ENCODE measurements at regions not wholly inside any gene's neighbourhood (a gene's known extent, or its start where the extent isn't known, plus 50 kb on each side); places are given as distances from the start of the nearest gene placed in this dataset.

DNA sequence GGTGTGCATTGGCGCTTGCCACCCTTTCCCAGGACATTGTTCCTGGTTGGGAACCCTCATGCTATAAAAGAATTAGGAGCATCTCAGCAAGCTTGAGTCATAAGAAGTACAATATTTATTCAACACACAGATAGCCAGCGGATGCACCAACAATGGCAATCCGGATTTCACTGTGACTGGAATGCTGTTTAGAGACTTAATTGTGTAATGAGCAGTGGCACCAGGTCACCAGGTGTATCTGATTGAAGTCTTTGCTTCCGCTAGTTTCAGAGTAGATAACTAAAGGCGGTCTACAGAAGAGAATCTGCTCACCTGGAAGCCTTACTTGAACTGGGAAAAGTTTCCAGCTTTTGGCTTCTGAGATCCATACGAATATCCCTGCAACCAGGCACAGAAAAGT is 772.3 kb upstream of the GHITM start:
- intact Hi-C loops (cut with DNase I) = no loop called here
- TF ChIP-seq POLR2AphosphoS5 (IDR thresholded peaks at IDR 0.05; ENCODE audit: insufficient read depth in 1 of 2, low read depth in 1 of 2) (no peak), POLR2A (IDR thresholded peaks at IDR 0.05) (no peak)
- TF ChIP-seq, protein P1, sequence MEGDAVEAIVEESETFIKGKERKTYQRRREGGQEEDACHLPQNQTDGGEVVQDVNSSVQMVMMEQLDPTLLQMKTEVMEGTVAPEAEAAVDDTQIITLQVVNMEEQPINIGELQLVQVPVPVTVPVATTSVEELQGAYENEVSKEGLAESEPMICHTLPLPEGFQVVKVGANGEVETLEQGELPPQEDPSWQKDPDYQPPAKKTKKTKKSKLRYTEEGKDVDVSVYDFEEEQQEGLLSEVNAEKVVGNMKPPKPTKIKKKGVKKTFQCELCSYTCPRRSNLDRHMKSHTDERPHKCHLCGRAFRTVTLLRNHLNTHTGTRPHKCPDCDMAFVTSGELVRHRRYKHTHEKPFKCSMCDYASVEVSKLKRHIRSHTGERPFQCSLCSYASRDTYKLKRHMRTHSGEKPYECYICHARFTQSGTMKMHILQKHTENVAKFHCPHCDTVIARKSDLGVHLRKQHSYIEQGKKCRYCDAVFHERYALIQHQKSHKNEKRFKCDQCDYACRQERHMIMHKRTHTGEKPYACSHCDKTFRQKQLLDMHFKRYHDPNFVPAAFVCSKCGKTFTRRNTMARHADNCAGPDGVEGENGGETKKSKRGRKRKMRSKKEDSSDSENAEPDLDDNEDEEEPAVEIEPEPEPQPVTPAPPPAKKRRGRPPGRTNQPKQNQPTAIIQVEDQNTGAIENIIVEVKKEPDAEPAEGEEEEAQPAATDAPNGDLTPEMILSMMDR (IDR thresholded peaks at IDR 0.05) = no peak
- no peak overlapping the region for H3K27ac ChIP-seq
- no peaks in the 10 kb centered on the region for H3K9me3 ChIP-seq
- DNase-seq (ENCODE audit: extremely low spot score in 2 of 2) = no peak
- no peaks in the 10 kb centered on the region for H3K27me3 ChIP-seq
- no peaks in the 10 kb centered on the region for H3K36me3 ChIP-seq
- H3K4me1 ChIP-seq = no peaks in the 10 kb centered on the region
- no peak overlapping the region for H3K4me3 ChIP-seq

DNA sequence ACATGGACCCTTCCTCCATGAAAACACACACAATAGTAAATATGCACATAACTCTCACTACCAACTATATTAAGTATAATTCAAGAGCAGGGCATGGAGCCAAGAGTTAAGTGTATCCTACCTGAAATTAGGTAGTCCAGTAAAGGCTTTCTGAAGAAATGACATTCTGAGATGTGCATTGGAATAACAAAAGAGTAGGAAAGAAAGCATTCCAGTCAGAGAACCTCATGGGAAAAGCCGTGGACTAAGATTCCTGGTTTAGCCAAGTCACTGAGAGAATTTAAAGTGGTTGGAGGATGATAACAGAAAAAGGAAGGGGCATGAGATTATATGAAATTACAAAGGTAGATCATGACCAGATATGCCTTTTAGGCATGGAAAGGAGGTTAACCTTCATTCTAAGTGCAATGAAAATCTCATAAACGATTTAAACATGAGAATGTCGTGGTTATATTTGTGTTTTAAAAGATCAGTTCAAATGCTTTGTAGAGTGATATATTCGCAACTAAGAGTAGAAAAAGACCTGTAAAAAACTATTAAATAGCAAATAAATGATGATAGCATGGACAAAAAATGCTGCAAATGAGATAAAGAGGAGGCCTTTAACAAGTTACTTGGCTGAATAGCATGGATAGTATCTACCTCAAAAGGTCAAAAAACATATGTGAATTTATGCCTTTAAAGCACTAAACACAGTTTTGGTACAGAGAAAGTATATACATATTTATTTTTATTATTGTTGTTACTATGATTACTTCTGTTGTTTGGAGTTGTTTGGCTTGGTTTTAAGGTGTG is 767.4 kb upstream of the GHITM start:
- Histone ChIP-seq H3K4me1 (no peaks in the 10 kb centered on the region), H3K27me3 (no peaks in the 10 kb centered on the region), H3K27ac (no peak overlapping the region), H3K36me3 (no peaks in the 10 kb centered on the region), H3K9me3 (no peaks in the 10 kb centered on the region), H3K4me3 (no peak overlapping the region)
- DNase-seq (ENCODE audit: extremely low spot score in 2 of 2) = no peak
- intact Hi-C loops (cut with DNase I) = no loop called here
- TF ChIP-seq POLR2AphosphoS5 (IDR thresholded peaks at IDR 0.05; ENCODE audit: insufficient read depth in 1 of 2, low read depth in 1 of 2) = no peak
- TF ChIP-seq, protein P1 (IDR thresholded peaks at IDR 0.05) = no peak
- TF ChIP-seq POLR2A (IDR thresholded peaks at IDR 0.05) = no peak

- TF ChIP-seq POLR2A (IDR thresholded peaks at IDR 0.05) (no peak), POLR2AphosphoS5 (IDR thresholded peaks at IDR 0.05; ENCODE audit: insufficient read depth in 1 of 2, low read depth in 1 of 2) (no peak)
- TF ChIP-seq, protein P1 (IDR thresholded peaks at IDR 0.05) = no peak
- no peaks in the 10 kb centered on the region for H3K36me3 ChIP-seq
- no peak for DNase-seq (ENCODE audit: extremely low spot score in 2 of 2)
- H3K27ac ChIP-seq = no peak overlapping the region
- H3K4me3 ChIP-seq = no peak overlapping the region
- no peaks in the 10 kb centered on the region for H3K27me3 ChIP-seq
- no peaks in the 10 kb centered on the region for H3K4me1 ChIP-seq
- intact Hi-C loops (cut with DNase I) = no loop called here
- H3K9me3 ChIP-seq = no peaks in the 10 kb centered on the region
These were observed 766.7 kb upstream of the GHITM start for GRCh38 chr10:83372646-83373045.

DNA sequence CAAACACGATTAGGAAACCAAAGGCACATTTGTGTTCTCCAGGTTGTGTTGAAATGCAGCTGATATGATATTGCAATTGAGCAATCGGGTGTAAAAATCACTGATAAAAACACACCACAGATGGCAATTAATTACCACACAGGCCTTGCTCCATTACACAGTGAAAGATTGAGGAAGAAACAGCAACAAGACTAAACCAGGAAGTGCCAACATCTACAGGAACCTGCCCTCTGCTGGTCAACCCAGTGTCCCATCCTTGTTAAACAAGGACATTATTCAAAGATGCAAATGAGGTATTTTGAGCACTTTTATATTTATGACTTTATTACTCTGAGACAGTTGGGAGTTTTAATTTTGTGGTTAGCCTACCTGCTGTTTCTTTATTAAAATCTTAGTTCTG is 765.6 kb upstream of the GHITM start:
- Histone ChIP-seq H3K9me3 (no peaks in the 10 kb centered on the region), H3K4me1 (no peaks in the 10 kb centered on the region), H3K27me3 (no peaks in the 10 kb centered on the region), H3K36me3 (no peaks in the 10 kb centered on the region), H3K4me3 (no peak overlapping the region), H3K27ac (no peak overlapping the region)
- DNase-seq (ENCODE audit: extremely low spot score in 2 of 2) = no peak
- intact Hi-C loops (cut with DNase I) = no loop called here
- TF ChIP-seq POLR2AphosphoS5 (IDR thresholded peaks at IDR 0.05; ENCODE audit: insufficient read depth in 1 of 2, low read depth in 1 of 2) (no peak), POLR2A (IDR thresholded peaks at IDR 0.05) (no peak)
- TF ChIP-seq, protein P1 (IDR thresholded peaks at IDR 0.05) = no peak

GRCh38 chr10:83374741-83375140 is 764.6 kb upstream of the GHITM start:
- Histone ChIP-seq H3K9me3 (no peaks in the 10 kb centered on the region), H3K4me3 (no peak overlapping the region), H3K4me1 (no peaks in the 10 kb centered on the region), H3K27ac (no peak overlapping the region), H3K36me3 (no peaks in the 10 kb centered on the region), H3K27me3 (no peaks in the 10 kb centered on the region)
- intact Hi-C loops (cut with DNase I) = no loop called here
- TF ChIP-seq POLR2A (IDR thresholded peaks at IDR 0.05) (no peak), POLR2AphosphoS5 (IDR thresholded peaks at IDR 0.05; ENCODE audit: insufficient read depth in 1 of 2, low read depth in 1 of 2) (no peak)
- TF ChIP-seq, protein P1 (IDR thresholded peaks at IDR 0.05) = no peak
- DNase-seq (ENCODE audit: extremely low spot score in 2 of 2) = no peak

Data from vagina (tissue), 2 donors.